Uterus (tissue), 3 donors: ENCODE measurements at regions not wholly inside any gene's neighbourhood (a gene's known extent, or its start where the extent isn't known, plus 50 kb on each side); places are given as distances from the start of the nearest gene placed in this dataset.

Experiments used
- DNase-seq, 2 donors: peaks; one replicate each; pipeline ENCODE4 v3.0.0-alpha.2; 2019 to 2020
- H3K27ac ChIP-seq, 2 donors: fragments of 200-600 bp; sonication (generic); 1 replicate in 1 of 2; 2 replicates in 1 of 2; pipeline ENCODE4 v1.5.1; 2016 to 2018
- H3K27me3 ChIP-seq, 2 donors: fragments of 200-600 bp; sonication (generic); one replicate each; pipeline ENCODE4 v1.5.1; 2018 to 2019; ENCODE audit warnings: control low read depth in 1 of 2
- H3K36me3 ChIP-seq, 2 donors: fragments of 200-600 bp; sonication (generic); one replicate each; pipeline ENCODE4 v1.5.1; 2019; ENCODE audit warnings: control low read depth in 1 of 2
- H3K4me1 ChIP-seq, 2 donors: fragments of 200-600 bp; sonication (generic); one replicate each; pipeline ENCODE4 v1.5.1; 2018 to 2019; ENCODE audit warnings: control low read depth in 1 of 2
- H3K4me3 ChIP-seq, 2 donors: fragments of 200-600 bp; sonication (generic); 1 replicate in 1 of 2; 2 replicates in 1 of 2; pipeline ENCODE4 v1.5.1; 2018 to 2019; ENCODE audit warnings: mild to moderate bottlenecking in 1 of 2
- H3K9me3 ChIP-seq, 2 donors: fragments of 200-600 bp; sonication (generic); one replicate each; pipeline ENCODE4 v1.5.1; 2019; ENCODE audit warnings: control low read depth in 1 of 2
- CTCF ChIP-seq, 4 experiments: fragments of 200-600 bp in 2 of 4; fragments of 450-650 bp in 2 of 4; sonication (generic) in 2 of 4; IDR thresholded peaks; one replicate each; pipeline ENCODE4 v1.5.1; 2016 to 2019; ENCODE audit warnings: antibody characterized with exemption in 4 of 4, mild to moderate bottlenecking in 2 of 4, moderate library complexity in 1 of 4
- POLR2A ChIP-seq, 2 donors: fragments of 450-650 bp; IDR thresholded peaks; one replicate each; pipeline ENCODE4 v1.6.1; 2016; ENCODE audit warnings: antibody characterized with exemption in 2 of 2, mild to moderate bottlenecking in 1 of 2, moderate library complexity in 1 of 2
- intact Hi-C: fragments of 100-400 bp; cut with DNase I; formaldehyde crosslinking; loops from one replicate; pipeline ENCODE4 v1.15.1; 2023; ENCODE audit warnings: low total_unique reads
- donor health status: DM: yes; HTN: yes; CAD: no.

DNA sequence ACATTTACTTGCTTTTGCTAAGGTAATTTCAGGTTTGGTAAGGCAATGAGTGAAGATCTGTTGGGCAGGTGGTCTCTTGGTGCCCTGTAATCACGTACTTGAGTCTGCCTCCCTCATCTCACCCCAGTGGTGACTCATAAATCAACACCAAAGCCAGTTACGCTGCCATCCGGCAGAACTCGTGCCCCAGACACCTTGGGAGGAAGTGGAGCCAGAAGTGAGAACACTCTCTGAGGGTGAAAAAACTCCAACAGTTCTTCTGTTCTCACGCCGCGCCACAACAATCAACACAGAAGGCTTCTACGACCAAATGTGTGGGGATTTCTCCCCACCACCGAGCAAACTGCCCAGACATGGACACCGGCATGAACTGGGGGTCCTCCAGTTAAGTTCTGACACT is 206.2 kb downstream of the ARL4C start:
- H3K27ac ChIP-seq, result no peak overlapping the region
- no peaks in the 10 kb centered on the region for H3K36me3 ChIP-seq
- no peak for DNase-seq
- intact Hi-C loops, result no loop called here
- H3K4me1 ChIP-seq, result no peaks in the 10 kb centered on the region
- no peaks in the 10 kb centered on the region for H3K9me3 ChIP-seq
- no peak overlapping the region for H3K4me3 ChIP-seq
- H3K27me3 ChIP-seq, result no peaks in the 10 kb centered on the region
- TF ChIP-seq POLR2A (IDR thresholded peaks at IDR 0.05) (no peak), CTCF (IDR thresholded peaks at IDR 0.05) (no peak)

- TF ChIP-seq CTCF (IDR thresholded peaks at IDR 0.05) (no peak), POLR2A (IDR thresholded peaks at IDR 0.05) (no peak)
- no peaks in the 10 kb centered on the region for H3K9me3 ChIP-seq
- H3K4me1 ChIP-seq, result no peaks in the 10 kb centered on the region
- no peak overlapping the region for H3K4me3 ChIP-seq
- intact Hi-C loops, result no loop called here
- no peaks in the 10 kb centered on the region for H3K36me3 ChIP-seq
- H3K27me3 ChIP-seq, result no peaks in the 10 kb centered on the region
- no peak for DNase-seq
- H3K27ac ChIP-seq, result no peak overlapping the region
Observed at GRCh38 chr2:234289834-234290590, 206.9 kb downstream of the ARL4C start.

- Histone ChIP-seq H3K4me3 (no peak overlapping the region), H3K27me3 (no peaks in the 10 kb centered on the region), H3K27ac (no peak overlapping the region), H3K36me3 (no peaks in the 10 kb centered on the region), H3K9me3 (no peaks in the 10 kb centered on the region), H3K4me1 (no peaks in the 10 kb centered on the region)
- no peak for TF ChIP-seq POLR2A (IDR thresholded peaks at IDR 0.05)
- peak; percentile 22 to 53 (median 39) for TF ChIP-seq CTCF (IDR thresholded peaks at IDR 0.05)
- DNase-seq, result peak in 1 of 2 donors; percentile 23
- intact Hi-C loops, result no loop called here
Observed at GRCh38 chr2:234288974-234289455, 207.9 kb downstream of the ARL4C start.

GRCh38 chr2:234287650-234288049 is 209.2 kb downstream of the ARL4C start:
- no peak for DNase-seq
- intact Hi-C loops, result no loop called here
- H3K9me3 ChIP-seq, result no peaks in the 10 kb centered on the region
- no peak overlapping the region for H3K4me3 ChIP-seq
- H3K27me3 ChIP-seq, result no peaks in the 10 kb centered on the region
- no peak overlapping the region for H3K27ac ChIP-seq
- H3K36me3 ChIP-seq, result no peaks in the 10 kb centered on the region
- no peak for TF ChIP-seq POLR2A (IDR thresholded peaks at IDR 0.05)
- TF ChIP-seq CTCF (IDR thresholded peaks at IDR 0.05), result no peak
- no peaks in the 10 kb centered on the region for H3K4me1 ChIP-seq

DNA sequence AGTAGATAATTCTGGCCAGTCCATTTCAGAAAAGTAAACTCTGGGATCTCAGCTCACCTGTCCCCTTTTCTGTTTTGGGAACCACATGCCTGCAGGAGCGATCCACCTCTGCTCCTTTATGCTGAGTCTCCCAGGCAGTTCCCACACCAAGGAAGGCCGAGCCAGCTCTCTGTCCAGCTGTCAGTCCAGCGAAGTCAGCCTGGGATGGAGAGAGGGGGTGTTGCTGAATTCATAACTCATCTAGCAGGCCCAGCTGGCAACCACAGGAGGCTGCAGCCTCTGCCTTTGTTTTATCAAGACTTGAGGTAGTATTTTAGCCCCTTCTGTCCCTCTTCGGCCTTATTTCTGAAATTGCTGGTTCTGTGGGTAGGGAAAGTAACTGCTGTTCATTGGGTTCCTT is 209.9 kb downstream of the ARL4C start:
- no peaks in the 10 kb centered on the region for H3K4me1 ChIP-seq
- TF ChIP-seq CTCF (IDR thresholded peaks at IDR 0.05) (no peak), POLR2A (IDR thresholded peaks at IDR 0.05) (no peak)
- H3K36me3 ChIP-seq, result no peaks in the 10 kb centered on the region
- DNase-seq, result no peak
- no peaks in the 10 kb centered on the region for H3K9me3 ChIP-seq
- no peak overlapping the region for H3K27ac ChIP-seq
- intact Hi-C loops, result no loop called here
- H3K4me3 ChIP-seq, result no peak overlapping the region
- H3K27me3 ChIP-seq, result no peaks in the 10 kb centered on the region
